Choroid plexus epithelial cell (primary cell): ENCODE measurements at regions not wholly inside any gene's neighbourhood (a gene's known extent, or its start where the extent isn't known, plus 50 kb on each side); places are given as distances from the start of the nearest gene placed in this dataset.
"Not testable (repeated sequence)": the region's sequence is repeated elsewhere in the genome, so short reads cannot be mapped to it uniquely, and the experiment has no call there.

Experiments used
- DNase-seq: peaks from one replicate; pipeline ENCODE4 v3.0.0-alpha.2; 2010; ENCODE audit warnings: low read depth
- H3K4me3 ChIP-seq: 2 replicates; pipeline ENCODE4 v1.5.1; 2011; ENCODE audit warnings: low read depth, mild to moderate bottlenecking, control low read depth, low read length, moderate library complexity
- TF ChIP-seq, protein P1 (sequence below): conservative IDR thresholded peaks from 2 replicates; pipeline ENCODE4 v1.5.1; 2011; ENCODE audit warnings: low read depth, mild to moderate bottlenecking, control low read depth, inconsistent platforms, low read length, moderate library complexity

DNA sequence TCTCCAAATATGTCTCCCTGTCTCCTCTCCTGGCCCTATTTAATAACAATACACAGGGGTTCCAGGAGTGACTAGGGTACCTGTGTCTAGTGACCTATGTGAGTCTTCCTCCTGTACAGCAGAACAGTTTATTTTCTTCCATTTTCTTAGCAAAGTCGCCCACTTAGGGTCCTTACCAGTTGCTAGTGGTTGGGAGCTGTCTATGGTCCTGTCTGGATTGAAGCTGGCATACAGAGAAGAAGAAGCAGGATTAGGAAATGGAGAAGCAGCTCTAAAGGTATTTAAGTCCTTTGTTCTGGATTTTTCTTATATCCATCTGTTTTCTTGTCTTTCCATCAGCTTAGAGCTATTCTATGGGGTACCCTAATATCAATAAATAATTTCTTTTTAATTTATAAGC is 587.1 kb upstream of the CPEB2 start:
- TF ChIP-seq, protein P1, sequence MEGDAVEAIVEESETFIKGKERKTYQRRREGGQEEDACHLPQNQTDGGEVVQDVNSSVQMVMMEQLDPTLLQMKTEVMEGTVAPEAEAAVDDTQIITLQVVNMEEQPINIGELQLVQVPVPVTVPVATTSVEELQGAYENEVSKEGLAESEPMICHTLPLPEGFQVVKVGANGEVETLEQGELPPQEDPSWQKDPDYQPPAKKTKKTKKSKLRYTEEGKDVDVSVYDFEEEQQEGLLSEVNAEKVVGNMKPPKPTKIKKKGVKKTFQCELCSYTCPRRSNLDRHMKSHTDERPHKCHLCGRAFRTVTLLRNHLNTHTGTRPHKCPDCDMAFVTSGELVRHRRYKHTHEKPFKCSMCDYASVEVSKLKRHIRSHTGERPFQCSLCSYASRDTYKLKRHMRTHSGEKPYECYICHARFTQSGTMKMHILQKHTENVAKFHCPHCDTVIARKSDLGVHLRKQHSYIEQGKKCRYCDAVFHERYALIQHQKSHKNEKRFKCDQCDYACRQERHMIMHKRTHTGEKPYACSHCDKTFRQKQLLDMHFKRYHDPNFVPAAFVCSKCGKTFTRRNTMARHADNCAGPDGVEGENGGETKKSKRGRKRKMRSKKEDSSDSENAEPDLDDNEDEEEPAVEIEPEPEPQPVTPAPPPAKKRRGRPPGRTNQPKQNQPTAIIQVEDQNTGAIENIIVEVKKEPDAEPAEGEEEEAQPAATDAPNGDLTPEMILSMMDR, result no peak
- H3K4me3 ChIP-seq, result no peak overlapping the region
- peak; percentile 75 for DNase-seq

DNA sequence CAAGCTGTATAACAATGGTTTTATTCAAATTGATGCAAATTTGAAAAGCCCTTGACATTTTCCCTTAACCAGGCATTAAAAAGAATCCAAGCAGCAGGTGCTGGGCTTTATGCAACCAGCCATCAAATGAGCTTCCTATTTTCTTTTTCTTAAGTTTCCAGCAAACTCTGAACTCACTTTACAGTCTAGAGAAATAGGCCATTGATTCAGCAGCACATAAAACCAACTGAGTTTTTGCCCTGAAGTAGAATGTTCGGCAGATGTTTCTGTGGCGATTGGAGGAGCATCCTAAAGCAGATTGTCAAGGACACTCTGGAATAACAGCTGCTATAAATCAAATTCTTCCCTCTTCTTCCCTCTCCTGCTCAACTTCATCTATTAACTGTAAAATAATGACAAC is 582.8 kb upstream of the CPEB2 start:
- DNase-seq, result no peak
- no peak overlapping the region for H3K4me3 ChIP-seq
- TF ChIP-seq, protein P1, result no peak

DNA sequence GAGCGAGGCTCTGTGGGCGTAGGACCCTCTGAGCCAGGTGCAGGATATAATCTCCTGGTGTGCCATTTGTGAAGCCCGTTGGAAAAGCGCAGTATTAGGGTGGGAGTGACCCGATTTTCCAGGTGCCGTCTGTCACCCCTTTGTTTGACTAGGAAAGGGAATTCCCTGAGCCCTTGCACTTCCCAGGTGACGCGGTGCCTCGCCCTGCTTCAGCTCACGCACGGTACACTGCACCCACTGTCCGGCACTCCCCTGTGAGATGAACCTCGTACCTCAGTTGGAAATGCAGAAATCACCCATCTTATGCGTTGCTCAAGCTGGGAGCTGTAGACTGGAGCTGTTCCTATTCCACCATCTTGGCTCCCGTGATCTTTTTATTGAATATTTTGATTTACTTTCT is 576.0 kb upstream of the CPEB2 start:
- H3K4me3 ChIP-seq, DNase-seq: not testable (repeated sequence)

DNA sequence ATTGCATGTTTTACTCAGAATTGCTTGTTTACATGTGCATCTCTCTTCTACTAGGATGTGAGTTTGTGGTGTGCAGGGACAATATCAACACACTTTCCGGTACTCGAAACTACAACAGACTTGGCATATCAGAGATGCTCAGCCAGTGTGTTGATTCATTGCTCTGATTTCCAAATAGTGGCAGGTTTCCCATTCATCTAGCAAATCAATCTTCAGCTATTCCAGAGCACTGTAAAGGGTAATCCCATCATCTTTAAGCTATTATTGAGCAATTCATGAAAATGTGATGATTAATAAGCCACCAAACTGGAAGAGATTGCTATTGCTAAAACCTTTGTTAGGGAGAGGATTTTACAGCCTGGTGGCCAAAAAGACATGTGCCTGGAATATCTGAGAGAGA is 574.2 kb upstream of the CPEB2 start:
- TF ChIP-seq, protein P1, result no peak
- no peak for DNase-seq
- H3K4me3 ChIP-seq, result no peak overlapping the region

DNA sequence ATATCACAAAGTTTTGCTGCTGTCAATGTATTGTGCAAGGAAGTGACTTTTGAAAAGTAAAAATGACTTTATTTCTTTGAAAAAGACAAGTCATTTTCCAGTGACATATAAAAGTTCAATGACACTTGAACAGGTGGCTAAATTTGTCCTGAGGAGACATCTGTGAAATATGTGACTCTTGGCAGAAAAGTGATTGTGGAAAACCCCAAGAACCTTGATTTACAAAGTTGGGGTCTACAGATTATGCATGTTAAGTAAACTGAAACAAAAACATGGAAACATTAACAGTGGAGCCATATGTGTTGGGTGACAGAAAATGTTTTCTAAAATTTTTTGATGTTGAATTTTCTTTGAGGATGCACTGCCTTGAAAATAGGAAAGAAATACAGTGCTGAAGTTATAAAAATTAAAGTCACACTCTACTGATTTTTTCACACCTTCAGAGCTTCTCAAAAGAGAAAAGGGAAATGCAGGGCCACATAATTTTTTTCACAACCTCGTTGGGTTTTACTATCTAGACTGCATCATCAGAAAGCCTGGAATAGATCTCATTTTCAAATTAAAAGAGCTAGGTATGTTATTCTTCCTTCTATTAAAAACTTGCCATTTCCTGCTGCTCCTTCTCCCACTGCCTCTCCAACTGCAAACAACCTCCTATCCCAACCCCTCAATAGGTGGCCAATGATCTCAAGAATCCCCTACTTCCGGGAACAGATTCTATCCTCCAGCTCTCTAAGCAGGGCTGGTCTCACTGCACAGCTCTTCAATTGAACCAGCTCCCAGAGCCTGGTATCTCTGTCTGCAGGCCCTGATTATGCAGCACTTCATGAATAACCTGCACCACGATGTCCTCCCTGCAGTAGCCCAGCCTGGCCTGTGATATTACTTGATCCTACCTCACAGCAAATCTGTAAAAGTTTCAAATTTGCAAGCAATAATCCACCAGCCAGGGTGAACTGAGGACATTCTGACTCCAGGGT is 570.8 kb upstream of the CPEB2 start:
- TF ChIP-seq, protein P1, result no peak
- DNase-seq, result no peak
- no peak overlapping the region for H3K4me3 ChIP-seq

DNA sequence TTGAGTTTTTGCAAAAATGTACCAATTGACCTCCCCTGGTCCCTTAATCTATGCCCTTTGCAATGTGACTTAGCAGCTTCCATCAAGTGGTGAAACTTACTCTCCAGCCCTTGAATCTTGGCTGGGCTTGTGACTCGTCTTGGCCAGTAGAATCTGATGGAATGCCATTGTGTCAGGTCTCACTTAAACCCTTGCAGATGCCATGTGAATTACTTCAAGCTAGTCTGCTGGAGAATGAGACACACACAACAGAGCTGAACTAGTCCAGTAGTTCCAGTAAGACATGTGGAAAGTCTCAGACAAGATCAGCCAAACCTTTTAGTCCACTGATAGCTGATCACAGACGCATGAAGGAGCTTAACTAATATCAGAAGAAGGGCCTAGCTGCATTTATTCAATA is 567.8 kb upstream of the CPEB2 start:
- no peak for DNase-seq
- TF ChIP-seq, protein P1, result no peak
- H3K4me3 ChIP-seq, result no peak overlapping the region

DNA sequence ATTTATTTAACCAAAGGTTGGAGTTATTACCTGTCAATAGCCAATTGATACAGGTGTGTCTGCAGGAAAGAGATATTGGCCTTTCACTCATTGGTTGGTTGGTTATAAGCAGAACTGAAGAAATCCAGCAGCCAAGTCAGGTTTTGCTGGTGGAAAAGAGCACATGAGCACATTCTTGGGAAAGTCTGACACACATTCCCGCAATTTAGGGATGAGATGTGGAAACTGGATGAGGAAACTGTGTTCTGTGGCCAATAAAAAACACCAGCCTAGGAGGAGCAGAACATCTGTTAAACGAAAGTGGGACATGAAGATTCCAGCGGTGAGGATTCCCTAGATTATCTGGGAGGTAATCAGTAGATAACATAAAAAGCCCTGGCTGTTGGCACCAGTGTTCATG is 567.4 kb upstream of the CPEB2 start:
- TF ChIP-seq, protein P1, result no peak
- DNase-seq, result no peak
- no peak overlapping the region for H3K4me3 ChIP-seq
